ENCODE measurements at regions not wholly inside any gene's neighbourhood (a gene's known extent, or its start where the extent isn't known, plus 50 kb on each side); places are given as distances from the start of the nearest gene placed in this dataset.

GRCh38 chr2:12267042-12267441 lies 449.7 kb upstream of the TRIB2 start:
- DNase-seq: no peak

GRCh38 chr2:12269041-12269972 lies 447.4 kb upstream of the TRIB2 start:
- DNase-seq: no peak

- peak; percentile 50 for DNase-seq
These were observed 445.7 kb upstream of the TRIB2 start for GRCh38 chr2:12270876-12271588.

GRCh38 chr2:12271589-12271984 lies 445.1 kb upstream of the TRIB2 start:
- peak; percentile 50 for DNase-seq

GRCh38 chr2:12273111-12273510 lies 443.6 kb upstream of the TRIB2 start:
- no peak for DNase-seq

GRCh38 chr2:12274591-12274990 lies 442.1 kb upstream of the TRIB2 start:
- no peak for DNase-seq

- peak; percentile 96 for DNase-seq
These were observed 439.3 kb upstream of the TRIB2 start for GRCh38 chr2:12277241-12278034.

GRCh38 chr2:12278217-12278750 lies 438.5 kb upstream of the TRIB2 start:
- DNase-seq: peak; percentile 76

- peak; percentile 15 for DNase-seq
These were observed 433.7 kb upstream of the TRIB2 start for GRCh38 chr2:12282780-12283695.

- no peak for DNase-seq
These were observed 432.7 kb upstream of the TRIB2 start for GRCh38 chr2:12284037-12284436.

- DNase-seq: peak; percentile 43
These were observed 432.2 kb upstream of the TRIB2 start for GRCh38 chr2:12284487-12284886.

- no peak for DNase-seq
These were observed 430.4 kb upstream of the TRIB2 start for GRCh38 chr2:12286347-12286746.

GRCh38 chr2:12287220-12287751 lies 429.4 kb upstream of the TRIB2 start:
- DNase-seq: peak; percentile 42

- peak; percentile 67 for DNase-seq
These were observed 428.7 kb upstream of the TRIB2 start for GRCh38 chr2:12288048-12288447.

- DNase-seq: peak; percentile 10
These were observed 427.5 kb upstream of the TRIB2 start for GRCh38 chr2:12289120-12289802.

- DNase-seq: no peak
These were observed 425.4 kb upstream of the TRIB2 start for GRCh38 chr2:12291303-12291702.

GRCh38 chr2:12293874-12294273 lies 422.9 kb upstream of the TRIB2 start:
- peak; percentile 15 for DNase-seq

- DNase-seq: no peak
These were observed 420.7 kb upstream of the TRIB2 start for GRCh38 chr2:12295856-12296519.

- peak; percentile 33 for DNase-seq
These were observed 419.8 kb upstream of the TRIB2 start for GRCh38 chr2:12296915-12297314.

GRCh38 chr2:12298352-12298751 lies 418.4 kb upstream of the TRIB2 start:
- DNase-seq: no peak
